H9 (cell line): ENCODE measurements at regions not wholly inside any gene's neighbourhood (a gene's known extent, or its start where the extent isn't known, plus 50 kb on each side); places are given as distances from the start of the nearest gene placed in this dataset.

Experiments used
- DNase-seq: peaks from one replicate; pipeline ENCODE4 v3.0.0-alpha.2; 2017
- H2AFZ ChIP-seq: one replicate; pipeline ENCODE4 v1.6.1; 2013; ENCODE audit warnings: mild to moderate bottlenecking, low read length, control low read depth, moderate library complexity
- H2AK5ac ChIP-seq: 2 replicates; pipeline ENCODE4 v1.6.1; 2013; ENCODE audit warnings: low read length, control low read depth, mixed read lengths; ENCODE audit not compliant: insufficient read length
- H2BK120ac ChIP-seq: one replicate; pipeline ENCODE4 v1.6.1; 2013; ENCODE audit warnings: low read depth, mild to moderate bottlenecking, low read length, control low read depth, inconsistent platforms; ENCODE audit not compliant: poor library complexity, severe bottlenecking
- H2BK12ac ChIP-seq: 2 replicates; pipeline ENCODE4 v1.6.1; 2013; ENCODE audit warnings: low read length, control low read depth, mixed read lengths, low read depth; ENCODE audit not compliant: insufficient read length
- H2BK15ac ChIP-seq: 2 replicates; pipeline ENCODE4 v1.6.1; 2013; ENCODE audit warnings: low read depth, low read length, control low read depth
- H2BK20ac ChIP-seq: one replicate; pipeline ENCODE4 v1.6.1; 2013; ENCODE audit warnings: low read depth, mild to moderate bottlenecking, low read length, control low read depth, inconsistent platforms; ENCODE audit not compliant: poor library complexity, severe bottlenecking
- H2BK5ac ChIP-seq: 2 replicates; pipeline ENCODE4 v1.6.1; 2013; ENCODE audit warnings: low read length, control low read depth, mixed read lengths; ENCODE audit not compliant: insufficient read length
- H3K14ac ChIP-seq: 2 replicates; pipeline ENCODE4 v1.6.1; 2013; ENCODE audit warnings: low read length, control low read depth; ENCODE audit not compliant: insufficient read depth
- H3K18ac ChIP-seq: 2 replicates; pipeline ENCODE4 v1.6.1; 2013; ENCODE audit warnings: low read depth, mild to moderate bottlenecking, mixed read lengths, low read length, control low read depth; ENCODE audit not compliant: insufficient read length
- H3K23ac ChIP-seq: 2 replicates; pipeline ENCODE4 v1.6.1; 2013; ENCODE audit warnings: low read length, control low read depth, mixed read lengths, low read depth; ENCODE audit not compliant: insufficient read length
- H3K23me2 ChIP-seq: 2 replicates; pipeline ENCODE4 v1.6.1; 2013; ENCODE audit warnings: low read depth, mild to moderate bottlenecking, mixed read lengths, low read length, control low read depth; ENCODE audit not compliant: insufficient read length, poor library complexity, severe bottlenecking
- H3K27ac ChIP-seq: 2 replicates; pipeline ENCODE4 v1.5.1; 2013; ENCODE audit warnings: low read length, control low read depth, mixed read lengths, low read depth; ENCODE audit not compliant: insufficient read length
- H3K27me3 ChIP-seq: 2 replicates; pipeline ENCODE4 v1.6.1; 2013; ENCODE audit warnings: low read length, control low read depth, inconsistent platforms; ENCODE audit not compliant: insufficient read depth
- H3K4ac ChIP-seq: 2 replicates; pipeline ENCODE4 v1.6.1; 2013; ENCODE audit warnings: low read depth, mild to moderate bottlenecking, control low read depth, inconsistent platforms, low read length, moderate library complexity
- H3K4me1 ChIP-seq: 2 replicates; pipeline ENCODE4 v1.6.1; 2013; ENCODE audit warnings: low read length, control low read depth, inconsistent platforms; ENCODE audit not compliant: insufficient read depth
- H3K4me2 ChIP-seq: 2 replicates; pipeline ENCODE4 v1.6.1; 2013; ENCODE audit warnings: low read length, control low read depth, mixed read lengths; ENCODE audit not compliant: insufficient read length, insufficient read depth
- H3K56ac ChIP-seq: 2 replicates; pipeline ENCODE4 v1.6.1; 2013; ENCODE audit warnings: low read depth, mild to moderate bottlenecking, mixed read lengths, low read length, control low read depth; ENCODE audit not compliant: insufficient read length
- H3K79me1 ChIP-seq: 2 replicates; pipeline ENCODE4 v1.6.1; 2013; ENCODE audit warnings: low read depth, mild to moderate bottlenecking, moderate library complexity, low read length, control low read depth, inconsistent platforms; ENCODE audit not compliant: insufficient read depth, poor library complexity, severe bottlenecking
- H3K79me2 ChIP-seq: 2 replicates; pipeline ENCODE4 v1.6.1; 2013; ENCODE audit warnings: low read length, control low read depth, inconsistent platforms; ENCODE audit not compliant: insufficient read depth
- H3K9ac ChIP-seq: 2 replicates; pipeline ENCODE4 v1.6.1; 2013; ENCODE audit warnings: low read length, control low read depth, mixed read lengths; ENCODE audit not compliant: insufficient read length; ENCODE audit errors: extremely low read depth
- H3K9me3 ChIP-seq: one replicate; pipeline ENCODE4 v1.6.1; 2013; ENCODE audit warnings: low read depth, low read length, inconsistent platforms; ENCODE audit not compliant: control insufficient read depth
- H3T11ph ChIP-seq: one replicate; pipeline ENCODE4 v1.6.1; 2013; ENCODE audit warnings: mild to moderate bottlenecking, low read length, control low read depth, inconsistent platforms
- H4K20me1 ChIP-seq: one replicate; pipeline ENCODE4 v1.6.1; 2013; ENCODE audit not compliant: control insufficient read depth, insufficient read length, insufficient read depth
- H4K5ac ChIP-seq: 2 replicates; pipeline ENCODE4 v1.6.1; 2013; ENCODE audit warnings: low read depth, mild to moderate bottlenecking, mixed read lengths, low read length, control low read depth; ENCODE audit not compliant: insufficient read length
- H4K8ac ChIP-seq: replicated peaks from 2 replicates; pipeline ENCODE4 v1.6.1; 2013; ENCODE audit warnings: low read length, control low read depth, mixed read lengths, low read depth; ENCODE audit not compliant: insufficient read length
- H4K91ac ChIP-seq: 2 replicates; pipeline ENCODE4 v1.6.1; 2013; ENCODE audit warnings: low read depth, mild to moderate bottlenecking, moderate library complexity, mixed read lengths, low read length, control low read depth; ENCODE audit not compliant: insufficient read length
- H3K27ac Mint-ChIP-seq, 3 experiments: 2 replicates in 2 of 3; 3 replicates in 1 of 3; pipeline ENCODE4 v1.8.0; 2020 to 2021; ENCODE audit warnings: mixed read lengths in 3 of 3, mild to moderate bottlenecking in 1 of 3, moderate library complexity in 1 of 3
- H3K27me3 Mint-ChIP-seq: 2 replicates; pipeline ENCODE4 v1.8.0; 2021; ENCODE audit warnings: low read depth, mild to moderate bottlenecking, moderate library complexity, mixed read lengths
- H3K36me3 Mint-ChIP-seq, 3 experiments: 2 replicates in 2 of 3; 3 replicates in 1 of 3; pipeline ENCODE4 v1.8.0; 2020 to 2021; ENCODE audit warnings: low read depth in 3 of 3, mixed read lengths in 3 of 3; ENCODE audit not compliant: insufficient read depth in 1 of 3
- H3K4me1 Mint-ChIP-seq, 2 experiments: 2 replicates each; pipeline ENCODE4 v1.8.0; 2020; ENCODE audit warnings: mixed read lengths in 2 of 2
- H3K4me3 Mint-ChIP-seq, 2 experiments: 2 replicates in 1 of 2; 3 replicates in 1 of 2; pipeline ENCODE4 v1.8.0; 2020 to 2021; ENCODE audit warnings: mild to moderate bottlenecking in 2 of 2, mixed read lengths in 2 of 2, moderate library complexity in 1 of 2
- H3K9me3 Mint-ChIP-seq, 2 experiments: 2 replicates in 1 of 2; 3 replicates in 1 of 2; pipeline ENCODE4 v1.8.0; 2020; ENCODE audit warnings: mild to moderate bottlenecking in 2 of 2, mixed read lengths in 2 of 2, moderate library complexity in 1 of 2
- WGBS: extraction: QIAGEN DNeasy Blood & Tissue Kit; methylation state at CpG from one replicate; pipeline ENCODE4 v1.1.7; 2013; ENCODE audit warnings: missing lambda C conversion rate, low lambda C conversion rate, mixed read lengths; ENCODE audit not compliant: insufficient read length; ENCODE audit errors: extremely low coverage; 5-methylcytosine and 5-hydroxymethylcytosine counted together
- TF ChIP-seq, protein P1 (sequence below): fragments of 200-600 bp; sonication (generic); conservative IDR thresholded peaks from 3 replicates; pipeline ENCODE4 v1.8.0; 2021; ENCODE audit warnings: antibody characterized with exemption, mild to moderate bottlenecking

DNA sequence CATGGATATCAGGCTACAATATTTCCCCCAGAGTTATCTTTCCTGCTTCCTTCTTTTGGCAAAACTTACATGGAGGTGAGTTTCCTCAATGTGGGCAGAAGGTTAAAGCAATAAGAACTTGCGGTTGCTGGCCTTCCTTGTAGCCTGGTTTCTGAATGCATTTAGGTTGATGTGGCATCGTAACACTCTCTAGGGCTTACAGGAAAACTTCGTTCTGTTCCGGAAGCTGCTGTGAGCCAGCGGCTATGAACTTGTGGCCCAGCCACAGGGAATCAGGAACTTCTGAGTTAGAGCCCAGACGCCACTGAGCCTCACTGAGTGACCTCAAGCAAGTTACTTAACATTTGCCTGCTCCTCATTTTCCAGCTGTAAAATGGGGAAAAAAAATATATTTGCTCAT lies 623.4 kb upstream of the ADAMTS5 start:
- Histone ChIP-seq H3K79me2 (no peaks in the 10 kb centered on the region), H3K14ac (no peak overlapping the region), H4K20me1 (no peaks in the 10 kb centered on the region), H3K4me1 (no peaks in the 10 kb centered on the region), H2BK20ac (no peak overlapping the region), H4K8ac (no peak overlapping the region), H2BK5ac (no peak overlapping the region), H4K5ac (no peak overlapping the region), H3K4ac (no peak overlapping the region), H3T11ph (no peak overlapping the region), H3K18ac (no peak overlapping the region), H3K79me1 (no peaks in the 10 kb centered on the region), H3K56ac (no peak overlapping the region), H3K23ac (no peak overlapping the region), H3K27ac (no peak overlapping the region), H2BK120ac (no peak overlapping the region), H3K4me2 (no peak overlapping the region), H2AK5ac (no peak overlapping the region), H2BK12ac (no peak overlapping the region), H2BK15ac (no peak overlapping the region), H2AFZ (no peak overlapping the region), H3K27me3 (no peaks in the 10 kb centered on the region), H3K9me3 (no peaks in the 10 kb centered on the region), H3K23me2 (no peaks in the 10 kb centered on the region), H4K91ac (no peak overlapping the region), H3K9ac (no peak overlapping the region)
- no peaks in the 10 kb centered on the region for H3K27me3 Mint-ChIP-seq
- TF ChIP-seq, protein P1, sequence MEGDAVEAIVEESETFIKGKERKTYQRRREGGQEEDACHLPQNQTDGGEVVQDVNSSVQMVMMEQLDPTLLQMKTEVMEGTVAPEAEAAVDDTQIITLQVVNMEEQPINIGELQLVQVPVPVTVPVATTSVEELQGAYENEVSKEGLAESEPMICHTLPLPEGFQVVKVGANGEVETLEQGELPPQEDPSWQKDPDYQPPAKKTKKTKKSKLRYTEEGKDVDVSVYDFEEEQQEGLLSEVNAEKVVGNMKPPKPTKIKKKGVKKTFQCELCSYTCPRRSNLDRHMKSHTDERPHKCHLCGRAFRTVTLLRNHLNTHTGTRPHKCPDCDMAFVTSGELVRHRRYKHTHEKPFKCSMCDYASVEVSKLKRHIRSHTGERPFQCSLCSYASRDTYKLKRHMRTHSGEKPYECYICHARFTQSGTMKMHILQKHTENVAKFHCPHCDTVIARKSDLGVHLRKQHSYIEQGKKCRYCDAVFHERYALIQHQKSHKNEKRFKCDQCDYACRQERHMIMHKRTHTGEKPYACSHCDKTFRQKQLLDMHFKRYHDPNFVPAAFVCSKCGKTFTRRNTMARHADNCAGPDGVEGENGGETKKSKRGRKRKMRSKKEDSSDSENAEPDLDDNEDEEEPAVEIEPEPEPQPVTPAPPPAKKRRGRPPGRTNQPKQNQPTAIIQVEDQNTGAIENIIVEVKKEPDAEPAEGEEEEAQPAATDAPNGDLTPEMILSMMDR, result no peak
- no peak for DNase-seq
- no peak overlapping the region for H3K27ac Mint-ChIP-seq
- H3K4me3 Mint-ChIP-seq, result no peak overlapping the region
- H3K4me1 Mint-ChIP-seq, result 0 out of 4 replicates have a peak, but pooled peaks cover 0 to 2% of the 10 kb centered on the region in 2 experiments
- no CpG with 5 or more reads among the region's 6 CpGs for WGBS
- no peaks in the 10 kb centered on the region for H3K9me3 Mint-ChIP-seq
- H3K36me3 Mint-ChIP-seq, result no peaks in the 10 kb centered on the region
